BLaER1 (cell line): ENCODE measurements at regions not wholly inside any gene's neighbourhood (a gene's known extent, or its start where the extent isn't known, plus 50 kb on each side); places are given as distances from the start of the nearest gene placed in this dataset.

ENCODE experiments used
- H3K27ac ChIP-seq: shearing (Covaris generic); formaldehyde crosslinking; 2 replicates; pipeline ENCODE4 v1.8.1; 2022
- H3K27me3 ChIP-seq: shearing (Covaris generic); formaldehyde crosslinking; 2 replicates; pipeline ENCODE4 v1.8.1; 2022
- H3K36me3 ChIP-seq: shearing (Covaris generic); formaldehyde crosslinking; 2 replicates; pipeline ENCODE4 v1.8.1; 2022
- H3K4me1 ChIP-seq: shearing (Covaris generic); formaldehyde crosslinking; 2 replicates; pipeline ENCODE4 v1.8.1; 2022
- H3K4me2 ChIP-seq: shearing (Covaris generic); formaldehyde crosslinking; 2 replicates; pipeline ENCODE4 v1.8.1; 2022
- H3K4me3 ChIP-seq: shearing (Covaris generic); formaldehyde crosslinking; 2 replicates; pipeline ENCODE4 v1.8.1; 2022
- H3K9ac ChIP-seq: shearing (Covaris generic); formaldehyde crosslinking; 2 replicates; pipeline ENCODE4 v1.8.1; 2022
- H3K9me3 ChIP-seq: shearing (Covaris generic); formaldehyde crosslinking; 2 replicates; pipeline ENCODE4 v1.8.1; 2022
- H4K20me1 ChIP-seq: shearing (Covaris generic); formaldehyde crosslinking; 2 replicates; pipeline ENCODE4 v1.8.1; 2022
- Cebpa-rat ChIP-seq: shearing (Covaris generic); IDR thresholded peaks from 2 replicates; pipeline ENCODE4 v1.8.1; 2022

GRCh38 chr12:116478243-116478773, 80.9 kb upstream of the MAP1LC3B2 start:
- no peak overlapping the region for H3K4me2 ChIP-seq
- no peak overlapping the region for H3K9ac ChIP-seq
- H3K9me3 ChIP-seq: peaks cover 49% of the 10 kb centered on the region
- H4K20me1 ChIP-seq: no peaks in the 10 kb centered on the region
- no peaks in the 10 kb centered on the region for H3K36me3 ChIP-seq
- H3K4me3 ChIP-seq: no peak overlapping the region
- H3K4me1 ChIP-seq: peaks cover 5% of the 10 kb centered on the region; the same call in 1 of the 2 replicates
- H3K27ac ChIP-seq: no peak overlapping the region
- TF ChIP-seq Cebpa-rat: no peak
- H3K27me3 ChIP-seq: no peaks in the 10 kb centered on the region

- Histone ChIP-seq H3K36me3 (no peaks in the 10 kb centered on the region), H3K27me3 (no peaks in the 10 kb centered on the region), H3K4me3 (no peak overlapping the region), H4K20me1 (no peaks in the 10 kb centered on the region), H3K4me1 (no peaks in the 10 kb centered on the region), H3K27ac (no peak overlapping the region), H3K9ac (no peak overlapping the region), H3K4me2 (no peak overlapping the region), H3K9me3 (peaks cover 41% of the 10 kb centered on the region)
- TF ChIP-seq Cebpa-rat: no peak
Observed at GRCh38 chr12:116480210-116480810, 78.9 kb upstream of the MAP1LC3B2 start.

- no peak for TF ChIP-seq Cebpa-rat
- no peaks in the 10 kb centered on the region for H3K27me3 ChIP-seq
- H3K4me1 ChIP-seq: no peaks in the 10 kb centered on the region
- no peaks in the 10 kb centered on the region for H3K36me3 ChIP-seq
- no peak overlapping the region for H3K27ac ChIP-seq
- no peak overlapping the region for H3K4me2 ChIP-seq
- H3K9ac ChIP-seq: no peak overlapping the region
- no peak overlapping the region for H3K4me3 ChIP-seq
- peaks cover 27% of the 10 kb centered on the region for H3K9me3 ChIP-seq
- H4K20me1 ChIP-seq: no peaks in the 10 kb centered on the region
Observed at GRCh38 chr12:116481726-116482125, 77.5 kb upstream of the MAP1LC3B2 start.

- H3K36me3 ChIP-seq: no peaks in the 10 kb centered on the region
- H3K4me1 ChIP-seq: no peaks in the 10 kb centered on the region
- H4K20me1 ChIP-seq: no peaks in the 10 kb centered on the region
- H3K9ac ChIP-seq: no peak overlapping the region
- H3K9me3 ChIP-seq: peaks cover 23% of the 10 kb centered on the region
- no peak overlapping the region for H3K4me2 ChIP-seq
- H3K4me3 ChIP-seq: no peak overlapping the region
- TF ChIP-seq Cebpa-rat: no peak
- H3K27ac ChIP-seq: no peak overlapping the region
- H3K27me3 ChIP-seq: no peaks in the 10 kb centered on the region
Observed at GRCh38 chr12:116482179-116482578, 77.0 kb upstream of the MAP1LC3B2 start.

GRCh38 chr12:116482859-116483258, 76.3 kb upstream of the MAP1LC3B2 start:
- no peak for TF ChIP-seq Cebpa-rat
- H4K20me1 ChIP-seq: no peaks in the 10 kb centered on the region
- H3K36me3 ChIP-seq: no peaks in the 10 kb centered on the region
- H3K4me2 ChIP-seq: no peak overlapping the region
- H3K27me3 ChIP-seq: no peaks in the 10 kb centered on the region
- H3K9ac ChIP-seq: no peak overlapping the region
- H3K4me3 ChIP-seq: no peak overlapping the region
- no peak overlapping the region for H3K27ac ChIP-seq
- H3K9me3 ChIP-seq: peaks cover 20% of the 10 kb centered on the region
- no peaks in the 10 kb centered on the region for H3K4me1 ChIP-seq

- no peak overlapping the region for H3K4me3 ChIP-seq
- no peaks in the 10 kb centered on the region for H3K27me3 ChIP-seq
- H3K9me3 ChIP-seq: peaks cover 10% of the 10 kb centered on the region
- H4K20me1 ChIP-seq: no peaks in the 10 kb centered on the region
- H3K4me1 ChIP-seq: no peaks in the 10 kb centered on the region
- H3K9ac ChIP-seq: no peak overlapping the region
- no peak for TF ChIP-seq Cebpa-rat
- no peak overlapping the region for H3K4me2 ChIP-seq
- H3K27ac ChIP-seq: no peak overlapping the region
- H3K36me3 ChIP-seq: no peaks in the 10 kb centered on the region
Observed at GRCh38 chr12:116483959-116484750, 75.0 kb upstream of the MAP1LC3B2 start.

DNA sequence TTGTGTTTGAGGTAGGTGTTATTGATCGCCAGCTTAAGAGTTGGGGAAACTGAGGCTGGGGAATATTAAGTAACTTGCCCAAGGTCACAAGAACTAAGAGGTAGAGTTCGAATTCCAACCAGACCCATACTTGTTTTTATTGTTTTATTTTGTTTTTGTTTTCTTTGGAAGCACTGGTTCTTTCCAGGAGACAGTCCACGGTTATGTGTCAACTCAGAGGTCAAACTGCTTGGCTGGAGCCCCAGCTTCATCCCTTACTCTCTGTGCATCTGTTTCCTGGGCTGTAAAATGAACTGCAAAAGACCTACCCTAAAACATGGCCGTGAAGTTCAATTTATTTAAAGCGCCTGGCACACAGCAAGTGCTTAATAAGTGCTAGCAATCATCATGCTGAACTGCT, 74.4 kb upstream of the MAP1LC3B2 start:
- no peak overlapping the region for H3K9ac ChIP-seq
- no peak overlapping the region for H3K4me2 ChIP-seq
- no peak for TF ChIP-seq Cebpa-rat
- H3K4me1 ChIP-seq: no peaks in the 10 kb centered on the region
- H4K20me1 ChIP-seq: no peaks in the 10 kb centered on the region
- no peak overlapping the region for H3K27ac ChIP-seq
- no peaks in the 10 kb centered on the region for H3K36me3 ChIP-seq
- no peaks in the 10 kb centered on the region for H3K27me3 ChIP-seq
- H3K9me3 ChIP-seq: peaks cover 7% of the 10 kb centered on the region; the same call in 1 of the 2 replicates
- H3K4me3 ChIP-seq: no peak overlapping the region

DNA sequence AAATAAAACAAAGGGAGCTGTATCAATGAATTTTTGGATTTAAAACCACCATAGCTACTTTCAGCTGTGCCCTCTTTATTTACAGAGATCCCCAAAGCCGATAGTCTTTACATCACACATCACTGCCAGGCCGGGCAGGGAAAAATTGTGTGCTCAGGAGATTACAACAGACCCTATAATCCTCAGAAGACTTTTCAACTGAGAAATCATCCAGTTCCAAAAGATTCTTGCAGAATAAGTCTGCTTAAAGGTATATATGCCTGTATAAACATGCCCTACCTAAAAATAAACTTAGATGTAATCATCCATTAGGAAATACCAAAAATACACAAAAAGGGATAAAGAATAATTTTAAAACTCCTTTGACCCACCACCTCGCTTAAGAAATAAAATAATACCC, 70.1 kb upstream of the MAP1LC3B2 start:
- Histone ChIP-seq H3K27me3 (no peaks in the 10 kb centered on the region), H3K9ac (no peak overlapping the region), H3K9me3 (peaks cover 7% of the 10 kb centered on the region; the same call in 1 of the 2 replicates), H3K4me3 (no peak overlapping the region), H4K20me1 (no peaks in the 10 kb centered on the region), H3K4me2 (no peak overlapping the region), H3K4me1 (peaks cover 9% of the 10 kb centered on the region; the same call in 1 of the 2 replicates), H3K27ac (no peak overlapping the region), H3K36me3 (no peaks in the 10 kb centered on the region)
- TF ChIP-seq Cebpa-rat: no peak

GRCh38 chr12:116490471-116490870, 68.7 kb upstream of the MAP1LC3B2 start:
- Histone ChIP-seq H3K9me3 (peaks cover 7% of the 10 kb centered on the region; the same call in 1 of the 2 replicates), H3K27ac (no peak overlapping the region), H3K9ac (no peak overlapping the region), H3K36me3 (no peaks in the 10 kb centered on the region), H3K4me3 (no peak overlapping the region), H3K27me3 (no peaks in the 10 kb centered on the region), H3K4me1 (peaks cover 9% of the 10 kb centered on the region; the same call in 1 of the 2 replicates), H3K4me2 (no peak overlapping the region), H4K20me1 (no peaks in the 10 kb centered on the region)
- no peak for TF ChIP-seq Cebpa-rat

- H3K27me3 ChIP-seq: no peaks in the 10 kb centered on the region
- no peak for TF ChIP-seq Cebpa-rat
- peaks cover 3% of the 10 kb centered on the region; the same call in 1 of the 2 replicates for H3K9me3 ChIP-seq
- H3K9ac ChIP-seq: no peak overlapping the region
- H3K27ac ChIP-seq: no peak overlapping the region
- no peaks in the 10 kb centered on the region for H4K20me1 ChIP-seq
- peaks cover 9% of the 10 kb centered on the region; the same call in 1 of the 2 replicates for H3K4me1 ChIP-seq
- no peak overlapping the region for H3K4me2 ChIP-seq
- H3K4me3 ChIP-seq: no peak overlapping the region
- no peaks in the 10 kb centered on the region for H3K36me3 ChIP-seq
Observed at GRCh38 chr12:116492703-116493324, 66.4 kb upstream of the MAP1LC3B2 start.
